ENCODE measurements at regions not wholly inside any gene's neighbourhood (a gene's known extent, or its start where the extent isn't known, plus 50 kb on each side); places are given as distances from the start of the nearest gene placed in this dataset.

DNA sequence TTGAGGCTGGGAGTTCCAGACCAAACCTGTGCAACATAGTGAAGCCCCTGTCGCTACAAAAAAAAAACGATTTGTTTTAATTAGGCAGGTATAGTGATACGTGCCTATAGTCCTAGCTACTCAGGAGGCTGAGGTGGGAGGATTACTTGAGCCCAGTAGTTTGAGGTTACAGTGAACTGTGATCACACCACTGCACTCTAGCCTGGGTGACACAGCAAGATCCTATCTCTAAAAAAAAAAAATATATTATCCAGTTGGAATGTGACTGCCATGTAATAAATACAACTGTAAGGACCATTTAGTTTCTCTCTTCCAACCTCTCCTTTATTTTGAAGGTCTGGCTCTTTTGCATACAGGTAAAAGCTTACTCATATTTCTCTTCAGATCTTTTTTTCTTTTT is 571.5 kb downstream of the UTRN start:
- peaks cover 2 to 8% of the 10 kb centered on the region in 2 experiments; a peak in 3 of 5 replicates for H3K9me3 Mint-ChIP-seq
- Histone ChIP-seq H2BK120ac (ENCODE audit: low read depth, low read length, poor library complexity, severe bottlenecking) (no peak overlapping the region), H3K27ac (ENCODE audit: insufficient read length, low read depth, low read length) (no peak overlapping the region), H3K4me1 (ENCODE audit: insufficient read depth, low read length) (no peaks in the 10 kb centered on the region), H2AFZ (ENCODE audit: low read length) (no peak overlapping the region), H3K23me2 (ENCODE audit: insufficient read length, low read depth, low read length, poor library complexity, severe bottlenecking) (no peaks in the 10 kb centered on the region), H3K14ac (ENCODE audit: insufficient read depth, low read length) (no peak overlapping the region), H3K79me2 (ENCODE audit: insufficient read depth, low read length) (no peaks in the 10 kb centered on the region), H4K91ac (ENCODE audit: insufficient read length, low read depth, low read length) (no peak overlapping the region), H4K5ac (ENCODE audit: insufficient read length, low read depth, low read length) (no peak overlapping the region), H2BK15ac (ENCODE audit: low read depth, low read length) (no peak overlapping the region), H3T11ph (ENCODE audit: low read length) (no peak overlapping the region), H2BK20ac (ENCODE audit: low read depth, low read length, poor library complexity, severe bottlenecking) (no peak overlapping the region), H3K4ac (ENCODE audit: low read depth, low read length) (no peak overlapping the region), H3K56ac (ENCODE audit: insufficient read length, low read depth, low read length) (no peak overlapping the region), H2AK5ac (ENCODE audit: insufficient read length, low read length) (no peak overlapping the region), H3K18ac (ENCODE audit: insufficient read length, low read depth, low read length) (no peak overlapping the region), H4K8ac (replicated peaks; ENCODE audit: insufficient read length, low read depth, low read length) (no peak overlapping the region), H3K23ac (ENCODE audit: insufficient read length, low read depth, low read length) (no peak overlapping the region), H3K79me1 (ENCODE audit: insufficient read depth, low read depth, low read length, poor library complexity, severe bottlenecking) (no peaks in the 10 kb centered on the region), H3K9ac (ENCODE audit: extremely low read depth, insufficient read length, low read length) (no peak overlapping the region), H4K20me1 (ENCODE audit: control insufficient read depth, insufficient read depth, insufficient read length) (no peaks in the 10 kb centered on the region), H3K4me2 (ENCODE audit: insufficient read depth, insufficient read length, low read length) (no peak overlapping the region), H3K27me3 (ENCODE audit: insufficient read depth, low read length) (no peaks in the 10 kb centered on the region), H3K9me3 (ENCODE audit: control insufficient read depth, low read depth, low read length) (no peaks in the 10 kb centered on the region), H2BK5ac (ENCODE audit: insufficient read length, low read length) (no peak overlapping the region), H2BK12ac (ENCODE audit: insufficient read length, low read depth, low read length) (no peak overlapping the region)
- TF ChIP-seq, protein P1, sequence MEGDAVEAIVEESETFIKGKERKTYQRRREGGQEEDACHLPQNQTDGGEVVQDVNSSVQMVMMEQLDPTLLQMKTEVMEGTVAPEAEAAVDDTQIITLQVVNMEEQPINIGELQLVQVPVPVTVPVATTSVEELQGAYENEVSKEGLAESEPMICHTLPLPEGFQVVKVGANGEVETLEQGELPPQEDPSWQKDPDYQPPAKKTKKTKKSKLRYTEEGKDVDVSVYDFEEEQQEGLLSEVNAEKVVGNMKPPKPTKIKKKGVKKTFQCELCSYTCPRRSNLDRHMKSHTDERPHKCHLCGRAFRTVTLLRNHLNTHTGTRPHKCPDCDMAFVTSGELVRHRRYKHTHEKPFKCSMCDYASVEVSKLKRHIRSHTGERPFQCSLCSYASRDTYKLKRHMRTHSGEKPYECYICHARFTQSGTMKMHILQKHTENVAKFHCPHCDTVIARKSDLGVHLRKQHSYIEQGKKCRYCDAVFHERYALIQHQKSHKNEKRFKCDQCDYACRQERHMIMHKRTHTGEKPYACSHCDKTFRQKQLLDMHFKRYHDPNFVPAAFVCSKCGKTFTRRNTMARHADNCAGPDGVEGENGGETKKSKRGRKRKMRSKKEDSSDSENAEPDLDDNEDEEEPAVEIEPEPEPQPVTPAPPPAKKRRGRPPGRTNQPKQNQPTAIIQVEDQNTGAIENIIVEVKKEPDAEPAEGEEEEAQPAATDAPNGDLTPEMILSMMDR (conservative IDR thresholded peaks at IDR 0.05), result no peak
- DNase-seq, result no peak
- no peak overlapping the region for H3K27ac Mint-ChIP-seq
- peaks cover 0 to 10% of the 10 kb centered on the region in 2 experiments; a peak in 2 of 4 replicates for H3K4me1 Mint-ChIP-seq
- peaks cover 0 to 11% (median 3%) of the 10 kb centered on the region in 3 experiments; a peak in 3 of 7 replicates for H3K36me3 Mint-ChIP-seq (ENCODE audit: insufficient read depth in 1 of 3, low read depth in 3 of 3)
- no CpG with 5 or more reads among the region's 3 CpGs for WGBS (ENCODE audit: extremely low coverage, insufficient read length, low lambda C conversion rate)
- no peaks in the 10 kb centered on the region for H3K27me3 Mint-ChIP-seq (ENCODE audit: low read depth)
- no peak overlapping the region for H3K4me3 Mint-ChIP-seq

Measured in H9 (cell line).